GM23248 (cell line): ENCODE measurements at regions not wholly inside any gene's neighbourhood (a gene's known extent, or its start where the extent isn't known, plus 50 kb on each side); places are given as distances from the start of the nearest gene placed in this dataset.

Source experiments
- DNase-seq: peaks from one replicate; pipeline ENCODE4 v3.0.0-alpha.2; 2015
- H2AFZ ChIP-seq: fragments of 200-600 bp; sonication (generic); 2 replicates; pipeline ENCODE4 v1.6.1; 2016; ENCODE audit warnings: antibody characterized with exemption
- H3F3A ChIP-seq: fragments of 200-600 bp; sonication (generic); 2 replicates; pipeline ENCODE4 v1.6.1; 2016; ENCODE audit warnings: mild to moderate bottlenecking, antibody characterized with exemption, mixed run types; ENCODE audit not compliant: insufficient read depth
- H3K27ac ChIP-seq: fragments of 200-600 bp; sonication (generic); 2 replicates; pipeline ENCODE4 v1.5.1; 2016; ENCODE audit warnings: mild to moderate bottlenecking
- H3K27me3 ChIP-seq: fragments of 200-600 bp; sonication (generic); replicated peaks from 2 replicates; pipeline ENCODE4 v1.6.1; 2016; ENCODE audit warnings: mild to moderate bottlenecking; ENCODE audit not compliant: insufficient read depth
- H3K36me3 ChIP-seq: fragments of 200-600 bp; sonication (generic); 2 replicates; pipeline ENCODE4 v1.6.1; 2016; ENCODE audit warnings: low read depth, mild to moderate bottlenecking
- H3K4me1 ChIP-seq: fragments of 200-600 bp; sonication (generic); 2 replicates; pipeline ENCODE4 v1.6.1; 2016; ENCODE audit warnings: mild to moderate bottlenecking; ENCODE audit not compliant: insufficient read depth
- H3K4me2 ChIP-seq: fragments of 200-600 bp; sonication (generic); one replicate; pipeline ENCODE4 v1.6.1; 2016; ENCODE audit warnings: mild to moderate bottlenecking; ENCODE audit not compliant: unreplicated experiment
- H3K4me3 ChIP-seq: fragments of 200-600 bp; sonication (generic); 2 replicates; pipeline ENCODE4 v1.5.1; 2016; ENCODE audit warnings: mild to moderate bottlenecking
- H3K79me2 ChIP-seq: fragments of 200-600 bp; sonication (generic); 2 replicates; pipeline ENCODE4 v1.6.1; 2016; ENCODE audit warnings: mild to moderate bottlenecking; ENCODE audit not compliant: insufficient read depth
- H3K9ac ChIP-seq: fragments of 200-600 bp; sonication (generic); 2 replicates; pipeline ENCODE4 v1.6.1; 2016; ENCODE audit warnings: mild to moderate bottlenecking
- H3K9me2 ChIP-seq: fragments of 200-600 bp; sonication (generic); 2 replicates; pipeline ENCODE4 v1.6.1; 2016; ENCODE audit warnings: mixed run types, mild to moderate bottlenecking, moderate library complexity; ENCODE audit not compliant: insufficient read depth
- H3K9me3 ChIP-seq: fragments of 200-600 bp; sonication (generic); one replicate; pipeline ENCODE4 v1.6.1; 2017; ENCODE audit warnings: low read depth
- H4K20me1 ChIP-seq: fragments of 200-600 bp; sonication (generic); 2 replicates; pipeline ENCODE4 v1.6.0; 2016; ENCODE audit not compliant: insufficient read depth
- EZH2 ChIP-seq: fragments of 200-600 bp; sonication (generic); IDR thresholded peaks from 2 replicates; pipeline ENCODE4 v1.6.1; 2018; ENCODE audit warnings: antibody characterized with exemption, mild to moderate bottlenecking; ENCODE audit not compliant: insufficient read depth, poor library complexity, severe bottlenecking
- EZH2phosphoT487 ChIP-seq: fragments of 200-600 bp; sonication (generic); IDR thresholded peaks from 2 replicates; pipeline ENCODE4 v1.6.1; 2018; ENCODE audit warnings: antibody characterized with exemption, moderate library complexity, mild to moderate bottlenecking, low read depth; ENCODE audit not compliant: insufficient read depth
- WGBS, 2 experiments: methylation state at CpG; one replicate each; pipeline ENCODE4 v1.1.6; 2015 to 2017; ENCODE audit warnings: low lambda C conversion rate in 2 of 2, low coverage in 1 of 2; ENCODE audit errors: missing lambda C conversion rate in 2 of 2; 5-methylcytosine and 5-hydroxymethylcytosine counted together
- in situ Hi-C: fragments of 300-500 bp; cut with MboI; formaldehyde crosslinking; loops from 2 replicates; pipeline ENCODE4 v1.15.0; 2020

DNA sequence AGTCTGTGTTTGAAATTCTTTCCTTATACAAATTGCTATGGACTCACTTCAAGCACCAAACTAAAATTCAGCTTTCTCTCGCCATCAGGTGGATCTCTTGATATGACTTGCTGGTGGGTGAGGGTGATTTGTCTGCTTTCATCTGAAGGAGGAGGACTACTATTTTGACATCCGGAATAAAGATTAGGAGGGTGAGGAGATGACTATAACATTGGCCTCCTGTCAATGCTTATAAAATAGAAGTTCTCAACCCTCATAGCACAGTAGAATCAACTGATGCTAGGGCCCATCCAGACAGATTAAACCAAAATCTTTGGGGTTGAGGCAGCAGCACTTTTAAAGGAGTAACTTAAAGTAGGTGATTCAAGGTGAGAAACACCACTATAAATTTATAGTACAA is 120.4 kb upstream of the DNAJC10 start:
- no peak for DNase-seq
- no peaks in the 10 kb centered on the region for H3K36me3 ChIP-seq
- TF ChIP-seq EZH2, result no peak
- no peak for TF ChIP-seq EZH2phosphoT487
- H4K20me1 ChIP-seq, result no peaks in the 10 kb centered on the region
- no peak overlapping the region for H3K9ac ChIP-seq
- H3K27me3 ChIP-seq, result no peaks in the 10 kb centered on the region
- no peaks in the 10 kb centered on the region for H3K9me2 ChIP-seq
- peaks cover 22% of the 10 kb centered on the region for H3K4me1 ChIP-seq
- H3K27ac ChIP-seq, result no peak overlapping the region
- H3K79me2 ChIP-seq, result no peaks in the 10 kb centered on the region
- peaks cover 29% of the 10 kb centered on the region for H3F3A ChIP-seq
- in situ Hi-C loops, result no loop called here
- no peak overlapping the region for H3K4me3 ChIP-seq
- H3K9me3 ChIP-seq, result no peaks in the 10 kb centered on the region
- H3K4me2 ChIP-seq, result no peak overlapping the region
- H2AFZ ChIP-seq, result no peak overlapping the region
- 95 to 96% methylated on average over 2 of the region's 2 CpGs for WGBS, 2 experiments

DNA sequence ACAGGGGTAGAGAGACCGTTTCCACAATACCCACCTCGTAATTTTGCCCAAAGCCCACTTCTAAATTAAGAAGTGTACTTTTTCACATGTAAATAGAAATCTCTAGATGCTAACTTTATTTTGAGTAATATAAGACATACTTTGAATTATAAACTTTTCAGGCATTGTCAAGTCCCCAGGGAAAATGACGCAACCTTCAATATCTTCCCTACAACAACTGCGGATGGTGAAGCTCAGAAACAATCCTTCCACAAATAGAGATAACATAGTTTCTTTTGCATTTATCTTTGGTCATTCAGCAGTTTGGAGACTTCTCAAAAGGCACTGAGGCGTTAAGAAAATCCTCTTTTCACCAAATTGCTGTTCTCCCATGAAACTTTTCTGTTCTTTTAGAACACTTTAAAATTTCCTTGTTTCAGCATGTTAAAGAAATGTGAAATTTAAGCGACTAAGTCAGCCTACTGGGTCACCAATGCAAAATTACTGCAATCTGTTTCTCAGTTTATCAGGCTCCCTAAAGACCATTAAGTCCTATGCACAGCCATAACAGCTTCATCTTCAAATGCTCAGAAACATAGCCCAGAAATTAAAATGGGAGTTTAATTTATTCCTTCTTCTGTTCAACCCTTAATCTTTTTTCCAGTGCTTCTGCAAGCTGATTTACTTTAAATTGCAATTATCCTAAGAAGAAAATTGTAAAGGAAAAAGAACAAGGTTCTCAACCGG is 118.3 kb upstream of the DNAJC10 start:
- Histone ChIP-seq H3F3A (peaks cover 22% of the 10 kb centered on the region), H3K4me2 (no peak overlapping the region), H4K20me1 (no peaks in the 10 kb centered on the region), H3K36me3 (no peaks in the 10 kb centered on the region), H3K9me3 (no peaks in the 10 kb centered on the region), H3K4me3 (no peak overlapping the region), H3K9ac (no peak overlapping the region), H3K79me2 (no peaks in the 10 kb centered on the region), H3K4me1 (peaks cover 20% of the 10 kb centered on the region), H3K9me2 (no peaks in the 10 kb centered on the region), H2AFZ (no peak overlapping the region), H3K27ac (no peak overlapping the region), H3K27me3 (no peaks in the 10 kb centered on the region)
- TF ChIP-seq EZH2 (no peak), EZH2phosphoT487 (no peak)
- WGBS, 2 experiments, result 76 to 78% methylated on average over 7 of the region's 7 CpGs
- DNase-seq, result no peak
- in situ Hi-C loops, result no loop called here

- Histone ChIP-seq H3K9me3 (no peaks in the 10 kb centered on the region), H4K20me1 (no peaks in the 10 kb centered on the region), H3K4me1 (peaks cover 11% of the 10 kb centered on the region), H3K79me2 (no peaks in the 10 kb centered on the region), H3K4me3 (no peak overlapping the region), H3F3A (peaks cover 13% of the 10 kb centered on the region), H3K27me3 (no peaks in the 10 kb centered on the region), H3K27ac (no peak overlapping the region), H2AFZ (no peak overlapping the region), H3K4me2 (no peak overlapping the region), H3K36me3 (no peaks in the 10 kb centered on the region), H3K9ac (no peak overlapping the region), H3K9me2 (no peaks in the 10 kb centered on the region)
- 62 to 64% methylated on average over 5 of the region's 5 CpGs for WGBS, 2 experiments
- DNase-seq, result no peak
- no peak for TF ChIP-seq EZH2
- no peak for TF ChIP-seq EZH2phosphoT487
- in situ Hi-C loops, result no loop called here
Measured at GRCh38 chr2:182598626-182599025, 117.4 kb upstream of the DNAJC10 start.

- 92 to 93% methylated on average over 4 of the region's 4 CpGs for WGBS, 2 experiments
- Histone ChIP-seq H3K27me3 (no peaks in the 10 kb centered on the region), H3K9me2 (no peaks in the 10 kb centered on the region), H3K27ac (no peak overlapping the region), H3K4me2 (no peak overlapping the region), H2AFZ (0 out of 2 replicates have a peak overlapping the region, but pooled peaks have one; percentile 11), H3K4me3 (no peak overlapping the region), H3K4me1 (no peaks in the 10 kb centered on the region), H3K36me3 (no peaks in the 10 kb centered on the region), H3K9ac (no peak overlapping the region), H3K9me3 (no peaks in the 10 kb centered on the region), H3F3A (no peaks in the 10 kb centered on the region), H3K79me2 (no peaks in the 10 kb centered on the region), H4K20me1 (no peaks in the 10 kb centered on the region)
- in situ Hi-C loops, result no loop called here
- TF ChIP-seq EZH2phosphoT487 (no peak), EZH2 (no peak)
- no peak for DNase-seq
Measured at GRCh38 chr2:182605166-182605565, 110.9 kb upstream of the DNAJC10 start.
